Amniotic stem cell (primary cell): ENCODE measurements at regions not wholly inside any gene's neighbourhood (a gene's known extent, or its start where the extent isn't known, plus 50 kb on each side); places are given as distances from the start of the nearest gene placed in this dataset.

Source experiments
- DNase-seq: peaks from one replicate; lab custom pipeline; 2025; lab: John Stamatoyannopoulos, UW

GRCh38 chr10:3016016-3016415, 51.3 kb upstream of the PFKP start:
- DNase-seq = no peak

- no peak for DNase-seq
Observed at GRCh38 chr10:3014968-3015367, 52.4 kb upstream of the PFKP start.

- DNase-seq = no peak
Observed at GRCh38 chr10:3012223-3012622, 55.1 kb upstream of the PFKP start.

GRCh38 chr10:3010816-3011460, 56.4 kb upstream of the PFKP start:
- no peak for DNase-seq

GRCh38 chr10:3010334-3010733, 57.0 kb upstream of the PFKP start:
- no peak for DNase-seq

GRCh38 chr10:3009341-3009740, 58.0 kb upstream of the PFKP start:
- no peak for DNase-seq

- DNase-seq = no peak
Observed at GRCh38 chr10:3008518-3009195, 58.7 kb upstream of the PFKP start.

- DNase-seq = no peak
Observed at GRCh38 chr10:3006607-3007006, 60.7 kb upstream of the PFKP start.

GRCh38 chr10:3006093-3006492, 61.3 kb upstream of the PFKP start:
- DNase-seq = no peak

- DNase-seq = no peak
Observed at GRCh38 chr10:3002304-3002703, 65.0 kb upstream of the PFKP start.

- no peak for DNase-seq
Observed at GRCh38 chr10:3000048-3000447, 67.3 kb upstream of the PFKP start.

GRCh38 chr10:2994221-2994961, 73.0 kb upstream of the PFKP start:
- no peak for DNase-seq

GRCh38 chr10:2993636-2994035, 73.7 kb upstream of the PFKP start:
- no peak for DNase-seq

GRCh38 chr10:2992401-2993198, 74.7 kb upstream of the PFKP start:
- DNase-seq = no peak

GRCh38 chr10:2990764-2991163, 76.6 kb upstream of the PFKP start:
- DNase-seq = no peak

GRCh38 chr10:2989292-2989947, 77.9 kb upstream of the PFKP start:
- no peak for DNase-seq

GRCh38 chr10:2987185-2987768, 80.1 kb upstream of the PFKP start:
- DNase-seq = no peak

GRCh38 chr10:2986391-2986801, 81.0 kb upstream of the PFKP start:
- DNase-seq = no peak

GRCh38 chr10:2985729-2986232, 81.6 kb upstream of the PFKP start:
- no peak for DNase-seq

GRCh38 chr10:2984682-2985081, 82.7 kb upstream of the PFKP start:
- DNase-seq = no peak

GRCh38 chr10:2982146-2982545, 85.2 kb upstream of the PFKP start:
- DNase-seq = no peak
